ENCODE measurements at regions not wholly inside any gene's neighbourhood (a gene's known extent, or its start where the extent isn't known, plus 50 kb on each side); places are given as distances from the start of the nearest gene placed in this dataset.
A peak's percentile ranks its signal among the peaks of the same experiment; 100 is the strongest.

- 43% methylated on average over 1 of the region's 2 CpGs for WGBS (ENCODE audit: insufficient coverage)
- Mint-ChIP-seq H3K9me3 (peaks cover 2 to 3% of the 10 kb centered on the region in 2 donors), H3K27me3 (ENCODE audit: low read depth in 2 of 2) (peaks cover 12% of the 10 kb centered on the region in 2 donors), H3K4me1 (peaks cover 6 to 9% of the 10 kb centered on the region in 2 donors), H3K4me3 (peak overlapping the region; percentile 70), H3K36me3 (peaks cover 10% of the 10 kb centered on the region), H3K27ac (peak overlapping the region in 1 of 2 donors; percentile 59)
- Histone ChIP-seq H3K9me3 (ENCODE audit: control insufficient read depth, insufficient read depth, low read length) (no peaks in the 10 kb centered on the region), H3K36me3 (ENCODE audit: control insufficient read depth, insufficient read depth, low read length) (no peaks in the 10 kb centered on the region), H3K27ac (ENCODE audit: low read length) (no peak overlapping the region), H3K27me3 (ENCODE audit: control insufficient read depth, insufficient read depth, low read length) (no peaks in the 10 kb centered on the region), H3K4me3 (ENCODE audit: low read length) (peak overlapping the region; percentile 21), H3K4me1 (ENCODE audit: control insufficient read depth, insufficient read depth, low read length) (no peaks in the 10 kb centered on the region)
- TF ChIP-seq CTCF (IDR thresholded peaks at IDR 0.05) = no peak
- intact Hi-C loops (cut with micrococcal nuclease) = no loop called here
- ATAC-seq = no peak
- peak in 1 of 2 donors; percentile 29 for DNase-seq
Observed at GRCh38 chr14:71267691-71268090, 360.4 kb downstream of the PCNX1 start.

GRCh38 chr14:71270111-71270510 lies 362.9 kb downstream of the PCNX1 start:
- WGBS (ENCODE audit: insufficient coverage) = 100% methylated on average over 1 of the region's 1 CpG
- Mint-ChIP-seq H3K4me1 (peaks cover 6 to 9% of the 10 kb centered on the region in 2 donors), H3K36me3 (peaks cover 5% of the 10 kb centered on the region), H3K27me3 (ENCODE audit: low read depth in 2 of 2) (peaks cover 8 to 10% of the 10 kb centered on the region in 2 donors), H3K9me3 (peaks cover under 1 to 2% of the 10 kb centered on the region in 2 donors), H3K27ac (no peak overlapping the region), H3K4me3 (no peak overlapping the region)
- Histone ChIP-seq H3K4me3 (ENCODE audit: low read length) (no peak overlapping the region), H3K4me1 (ENCODE audit: control insufficient read depth, insufficient read depth, low read length) (no peaks in the 10 kb centered on the region), H3K9me3 (ENCODE audit: control insufficient read depth, insufficient read depth, low read length) (no peaks in the 10 kb centered on the region), H3K27me3 (ENCODE audit: control insufficient read depth, insufficient read depth, low read length) (no peaks in the 10 kb centered on the region), H3K27ac (ENCODE audit: low read length) (no peak overlapping the region), H3K36me3 (ENCODE audit: control insufficient read depth, insufficient read depth, low read length) (no peaks in the 10 kb centered on the region)
- no peak for DNase-seq
- no peak for ATAC-seq
- intact Hi-C loops (cut with micrococcal nuclease) = no loop called here
- TF ChIP-seq CTCF (IDR thresholded peaks at IDR 0.05) = no peak

GRCh38 chr14:71271166-71271945 lies 364.1 kb downstream of the PCNX1 start:
- Histone ChIP-seq H3K36me3 (ENCODE audit: control insufficient read depth, insufficient read depth, low read length) (no peaks in the 10 kb centered on the region), H3K27me3 (ENCODE audit: control insufficient read depth, insufficient read depth, low read length) (no peaks in the 10 kb centered on the region), H3K4me1 (ENCODE audit: control insufficient read depth, insufficient read depth, low read length) (no peaks in the 10 kb centered on the region), H3K4me3 (ENCODE audit: low read length) (no peak overlapping the region), H3K27ac (ENCODE audit: low read length) (no peak overlapping the region), H3K9me3 (ENCODE audit: control insufficient read depth, insufficient read depth, low read length) (no peaks in the 10 kb centered on the region)
- no peak for TF ChIP-seq CTCF (IDR thresholded peaks at IDR 0.05)
- peaks cover 0 to 8% of the 10 kb centered on the region in 2 donors for H3K27me3 Mint-ChIP-seq (ENCODE audit: low read depth in 2 of 2)
- intact Hi-C loops (cut with micrococcal nuclease) = no loop called here
- no peaks in the 10 kb centered on the region for H3K36me3 Mint-ChIP-seq
- H3K4me3 Mint-ChIP-seq = no peak overlapping the region
- WGBS (ENCODE audit: insufficient coverage) = 92% methylated on average over 9 of the region's 9 CpGs
- no peak overlapping the region for H3K27ac Mint-ChIP-seq
- H3K4me1 Mint-ChIP-seq = peaks cover 6 to 9% of the 10 kb centered on the region in 2 donors
- no peak for DNase-seq
- H3K9me3 Mint-ChIP-seq = peaks cover 0 to 2% of the 10 kb centered on the region in 2 donors
- ATAC-seq = no peak

GRCh38 chr14:71273366-71273765 lies 366.1 kb downstream of the PCNX1 start:
- WGBS (ENCODE audit: insufficient coverage) = 71% methylated on average over 2 of the region's 2 CpGs
- Histone ChIP-seq H3K36me3 (ENCODE audit: control insufficient read depth, insufficient read depth, low read length) (no peaks in the 10 kb centered on the region), H3K27me3 (ENCODE audit: control insufficient read depth, insufficient read depth, low read length) (no peaks in the 10 kb centered on the region), H3K4me1 (ENCODE audit: control insufficient read depth, insufficient read depth, low read length) (no peaks in the 10 kb centered on the region), H3K4me3 (ENCODE audit: low read length) (no peak overlapping the region), H3K27ac (ENCODE audit: low read length) (no peak overlapping the region), H3K9me3 (ENCODE audit: control insufficient read depth, insufficient read depth, low read length) (no peaks in the 10 kb centered on the region)
- Mint-ChIP-seq H3K27ac (no peak overlapping the region), H3K36me3 (no peaks in the 10 kb centered on the region), H3K27me3 (ENCODE audit: low read depth in 2 of 2) (peaks cover 0 to 14% of the 10 kb centered on the region in 2 donors), H3K9me3 (peaks cover 0 to 2% of the 10 kb centered on the region in 2 donors), H3K4me3 (no peak overlapping the region), H3K4me1 (no peaks in the 10 kb centered on the region)
- intact Hi-C loops (cut with micrococcal nuclease) = no loop called here
- no peak for ATAC-seq
- TF ChIP-seq CTCF (IDR thresholded peaks at IDR 0.05) = no peak
- no peak for DNase-seq
